Muscle layer of colon (tissue), 2 donors: ENCODE measurements at regions not wholly inside any gene's neighbourhood (a gene's known extent, or its start where the extent isn't known, plus 50 kb on each side); places are given as distances from the start of the nearest gene placed in this dataset.

ENCODE experiments used
- H3K27ac ChIP-seq: one replicate; pipeline ENCODE4 v1.7.0; 2013; ENCODE audit warnings: low read depth, mild to moderate bottlenecking, low read length, moderate library complexity
- H3K27me3 ChIP-seq, 2 donors: one replicate each; pipeline ENCODE4 v1.7.0; 2013; ENCODE audit warnings: low read length in 2 of 2, mild to moderate bottlenecking in 2 of 2; ENCODE audit not compliant: insufficient read depth in 2 of 2, control insufficient read depth in 1 of 2
- H3K36me3 ChIP-seq: one replicate; pipeline ENCODE4 v1.7.0; 2013; ENCODE audit warnings: mild to moderate bottlenecking, low read length; ENCODE audit not compliant: insufficient read depth
- H3K4me1 ChIP-seq: one replicate; pipeline ENCODE4 v1.7.0; 2013; ENCODE audit warnings: mild to moderate bottlenecking, low read length; ENCODE audit not compliant: insufficient read depth
- H3K4me3 ChIP-seq, 2 donors: one replicate each; pipeline ENCODE4 v1.7.0; 2013; ENCODE audit warnings: low read length in 2 of 2, low read depth in 1 of 2, mild to moderate bottlenecking in 1 of 2, moderate library complexity in 1 of 2
- H3K9ac ChIP-seq: one replicate; pipeline ENCODE4 v1.7.0; 2013; ENCODE audit warnings: low read length
- H3K9me3 ChIP-seq: one replicate; pipeline ENCODE4 v1.7.0; 2013; ENCODE audit warnings: mild to moderate bottlenecking, low read length
- donor health status: abdominal sarcoma.
- donor health status: Adenocarcinoma of cecum.

DNA sequence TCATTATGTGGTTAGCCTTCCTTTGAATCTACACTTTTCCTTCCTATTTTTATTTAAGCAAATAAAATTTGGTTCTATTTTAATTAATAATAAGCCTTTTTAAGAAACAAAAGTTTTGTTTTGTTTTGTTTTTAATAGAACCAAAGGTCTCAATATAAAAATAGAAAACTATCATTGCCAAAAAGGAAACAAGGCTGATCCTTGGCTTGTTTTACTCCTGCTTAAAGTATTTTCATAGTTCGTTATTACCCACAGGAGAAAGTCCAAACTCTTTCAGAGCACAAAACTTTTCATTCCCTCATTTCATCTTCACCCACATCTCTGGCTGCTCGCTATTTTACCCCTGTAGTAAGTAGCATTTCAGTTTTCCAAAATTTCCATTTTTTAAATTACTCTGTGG, 374.8 kb downstream of the SEMA3D start:
- Histone ChIP-seq H3K27me3 (no peaks in the 10 kb centered on the region), H3K36me3 (no peaks in the 10 kb centered on the region), H3K4me1 (peaks cover 5% of the 10 kb centered on the region), H3K9ac (no peak overlapping the region), H3K4me3 (no peak overlapping the region), H3K27ac (no peak overlapping the region), H3K9me3 (no peaks in the 10 kb centered on the region)

DNA sequence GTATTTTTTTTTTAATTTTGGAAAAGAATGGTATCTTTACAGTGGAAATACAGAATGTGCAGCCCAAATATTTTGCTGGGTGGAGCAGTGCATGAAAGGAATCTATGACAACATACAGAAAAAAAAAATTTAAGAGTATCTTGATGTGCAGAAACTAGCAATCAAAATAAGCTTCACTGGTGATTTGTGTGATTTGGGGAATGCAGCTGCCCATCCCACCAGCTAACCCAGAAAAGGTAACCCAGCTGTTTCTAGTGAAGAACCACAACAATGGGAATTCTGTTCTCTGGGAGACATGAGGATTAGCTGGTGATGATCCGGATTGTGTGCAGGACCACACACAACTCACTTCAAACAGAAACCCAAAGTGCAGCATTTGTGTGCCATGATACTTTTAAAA, 375.5 kb downstream of the SEMA3D start:
- no peaks in the 10 kb centered on the region for H3K27me3 ChIP-seq
- H3K4me1 ChIP-seq = peaks cover 5% of the 10 kb centered on the region
- H3K9ac ChIP-seq = no peak overlapping the region
- no peaks in the 10 kb centered on the region for H3K36me3 ChIP-seq
- no peak overlapping the region for H3K27ac ChIP-seq
- no peaks in the 10 kb centered on the region for H3K9me3 ChIP-seq
- H3K4me3 ChIP-seq = no peak overlapping the region

DNA sequence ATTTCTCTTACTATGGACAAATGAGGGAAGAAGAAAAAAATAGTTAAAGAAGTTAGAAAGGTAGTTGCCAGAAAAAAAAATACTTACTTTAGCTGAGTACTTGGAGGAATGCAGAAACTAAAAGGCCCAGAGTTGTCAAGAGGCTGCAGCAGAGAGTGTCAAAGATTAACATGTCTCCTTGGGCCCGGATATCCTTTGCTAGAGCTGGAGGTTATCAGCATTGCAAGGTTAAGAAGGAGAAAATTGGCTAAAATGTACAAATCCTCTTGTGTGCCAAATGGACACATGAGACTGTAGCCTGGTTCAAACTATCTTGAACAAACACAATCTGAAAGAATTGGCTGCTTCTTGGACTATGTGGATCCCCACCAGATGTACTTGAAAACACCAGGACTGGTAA, 377.0 kb downstream of the SEMA3D start:
- H3K27ac ChIP-seq = no peak overlapping the region
- no peaks in the 10 kb centered on the region for H3K27me3 ChIP-seq
- no peaks in the 10 kb centered on the region for H3K36me3 ChIP-seq
- no peak overlapping the region for H3K4me3 ChIP-seq
- H3K9ac ChIP-seq = no peak overlapping the region
- no peaks in the 10 kb centered on the region for H3K9me3 ChIP-seq
- H3K4me1 ChIP-seq = peaks cover 5% of the 10 kb centered on the region

DNA sequence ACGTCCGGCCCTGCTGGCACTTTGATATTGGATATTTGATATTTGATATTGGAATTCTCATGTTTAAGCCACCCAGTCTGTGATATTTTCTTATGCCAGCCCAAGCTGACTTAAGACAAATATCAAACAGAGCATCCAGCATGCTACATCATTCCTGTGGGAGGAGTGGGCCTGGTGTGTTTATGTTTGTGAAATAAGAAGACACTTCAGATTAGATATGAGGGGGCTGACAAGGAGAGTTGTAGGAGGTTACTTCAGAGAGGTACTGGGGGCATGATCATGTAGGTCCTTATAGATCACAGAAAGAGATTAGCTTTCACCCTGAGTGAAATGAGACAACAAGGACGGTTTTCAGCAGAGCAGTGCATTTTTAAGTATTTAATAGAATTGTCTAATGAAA, 382.9 kb downstream of the SEMA3D start:
- no peak overlapping the region for H3K9ac ChIP-seq
- H3K4me1 ChIP-seq = no peaks in the 10 kb centered on the region

DNA sequence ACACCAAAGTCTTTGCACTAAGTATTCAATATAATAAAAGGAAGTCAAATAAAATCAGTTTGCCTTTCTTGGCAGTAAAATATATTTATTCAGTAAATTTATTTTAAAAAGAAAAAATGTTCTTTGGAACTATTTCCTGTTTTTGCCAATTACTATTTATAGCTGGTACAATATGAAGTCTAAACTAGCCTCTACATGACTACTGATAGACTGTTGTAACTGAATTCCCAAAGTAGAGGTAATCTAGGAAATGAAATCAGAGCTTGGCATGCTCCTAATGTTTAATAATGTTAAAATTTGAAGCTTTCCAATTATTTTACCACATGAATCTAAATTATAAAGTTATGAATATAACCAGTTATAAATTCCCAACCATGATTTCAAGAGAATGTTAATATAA, 385.5 kb downstream of the SEMA3D start:
- Histone ChIP-seq H3K27ac (no peak overlapping the region), H3K4me3 (no peak overlapping the region), H3K9me3 (no peaks in the 10 kb centered on the region), H3K27me3 (no peaks in the 10 kb centered on the region), H3K4me1 (no peaks in the 10 kb centered on the region), H3K36me3 (no peaks in the 10 kb centered on the region), H3K9ac (no peak overlapping the region)

More for the DNA sequence above, 382.9 kb downstream of the SEMA3D start:
- Histone ChIP-seq H3K9me3 (no peaks in the 10 kb centered on the region), H3K4me3 (no peak overlapping the region), H3K27ac (no peak overlapping the region), H3K36me3 (no peaks in the 10 kb centered on the region), H3K27me3 (no peaks in the 10 kb centered on the region)

DNA sequence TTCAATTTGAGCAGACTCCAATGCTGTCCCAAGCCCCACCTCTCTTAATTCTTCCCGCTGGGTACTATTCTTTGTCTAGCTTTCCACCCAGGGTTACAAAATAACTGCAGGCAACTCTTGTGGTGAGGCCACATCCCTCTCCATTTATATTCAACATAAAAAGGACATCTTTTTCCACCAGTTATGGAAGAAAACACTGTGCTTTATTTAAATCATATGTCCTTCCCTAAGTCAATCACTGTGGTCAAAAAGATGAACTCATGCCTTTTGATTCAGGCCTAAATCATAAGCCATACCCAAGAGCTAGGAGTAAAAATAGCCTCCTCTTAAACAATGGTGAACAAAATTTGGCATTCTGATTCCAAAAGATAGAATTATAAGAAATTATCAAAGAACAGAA, 386.0 kb downstream of the SEMA3D start:
- Histone ChIP-seq H3K27ac (no peak overlapping the region), H3K36me3 (no peaks in the 10 kb centered on the region), H3K9ac (no peak overlapping the region), H3K4me1 (no peaks in the 10 kb centered on the region), H3K9me3 (no peaks in the 10 kb centered on the region), H3K27me3 (no peaks in the 10 kb centered on the region), H3K4me3 (no peak overlapping the region)

DNA sequence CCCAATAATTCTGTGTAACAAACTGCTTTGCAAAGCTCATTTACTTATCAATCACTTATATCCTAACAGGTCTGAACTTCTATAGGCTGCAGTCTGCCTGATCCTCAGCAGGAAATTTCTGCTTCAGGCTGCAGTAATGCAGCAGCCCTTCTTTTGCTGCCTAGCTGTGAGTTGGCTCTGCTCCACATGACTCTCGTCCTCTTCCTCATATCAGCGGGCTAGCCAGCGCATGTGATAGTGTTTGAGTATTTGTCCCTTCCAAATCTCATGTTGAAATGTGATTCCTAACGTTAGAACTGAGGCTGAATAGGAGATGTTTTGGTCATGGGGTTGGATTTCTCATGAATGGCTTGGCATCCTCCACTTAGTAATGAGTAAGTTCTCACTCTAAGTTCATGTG, 387.8 kb downstream of the SEMA3D start:
- Histone ChIP-seq H3K9ac (no peak overlapping the region), H3K4me1 (no peaks in the 10 kb centered on the region), H3K27ac (no peak overlapping the region)

DNA sequence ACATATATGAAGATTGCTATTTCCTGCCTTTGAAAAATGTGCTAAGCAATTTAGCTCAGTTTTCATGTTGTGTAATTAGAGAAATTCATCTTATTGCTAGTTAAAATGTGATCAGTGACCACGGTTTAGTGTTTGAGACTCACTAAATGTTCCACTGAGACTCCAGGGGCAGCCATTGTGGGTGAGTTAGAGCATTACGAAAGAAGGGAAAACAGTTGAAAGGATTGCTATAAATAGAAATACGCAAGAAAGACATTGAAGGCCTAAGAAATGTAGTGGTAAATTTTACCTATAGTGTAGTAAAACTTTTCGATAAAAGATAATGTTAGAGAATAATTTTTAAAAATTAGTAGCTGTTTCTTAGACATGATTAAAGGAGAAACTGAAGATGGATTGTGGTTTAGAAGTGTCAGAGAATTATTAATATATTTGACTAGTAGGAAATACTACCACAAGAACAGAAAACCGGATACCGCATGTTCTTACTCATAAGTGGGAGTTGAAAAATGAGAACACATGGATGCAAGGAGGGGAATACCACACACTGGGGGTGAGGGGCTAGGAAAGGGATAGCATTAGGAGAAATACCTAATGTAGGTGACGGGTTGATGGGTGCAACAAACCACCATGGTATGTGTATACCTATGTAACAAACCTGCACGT, 394.5 kb downstream of the SEMA3D start:
- no peaks in the 10 kb centered on the region for H3K9me3 ChIP-seq
- no peaks in the 10 kb centered on the region for H3K36me3 ChIP-seq
- H3K4me1 ChIP-seq = peaks cover 6% of the 10 kb centered on the region

More for the DNA sequence above, 387.8 kb downstream of the SEMA3D start:
- Histone ChIP-seq H3K27me3 (no peaks in the 10 kb centered on the region), H3K9me3 (no peaks in the 10 kb centered on the region), H3K4me3 (no peak overlapping the region), H3K36me3 (no peaks in the 10 kb centered on the region)

DNA sequence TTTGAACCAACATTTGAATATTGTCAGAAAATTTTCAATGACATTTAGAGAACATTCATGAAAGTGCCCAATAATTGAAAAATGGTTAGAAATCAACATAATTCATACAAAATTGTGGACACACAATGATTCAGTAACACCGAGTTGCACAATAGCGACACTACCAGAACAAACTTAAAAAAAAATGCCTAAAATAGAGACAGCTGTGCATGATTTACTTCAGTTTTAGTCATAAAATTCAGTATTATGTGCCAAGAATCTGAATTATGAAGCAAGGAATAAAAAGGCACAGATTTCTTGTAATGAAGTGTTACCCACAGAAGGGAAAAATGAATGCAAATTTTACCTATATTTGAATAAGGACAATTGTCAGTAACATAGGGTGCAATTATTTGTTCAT, 396.0 kb downstream of the SEMA3D start:
- Histone ChIP-seq H3K4me1 (peaks cover 6% of the 10 kb centered on the region), H3K27ac (no peak overlapping the region), H3K27me3 (no peaks in the 10 kb centered on the region), H3K9me3 (no peaks in the 10 kb centered on the region), H3K9ac (no peak overlapping the region), H3K4me3 (no peak overlapping the region), H3K36me3 (no peaks in the 10 kb centered on the region)

More for the DNA sequence above, 394.5 kb downstream of the SEMA3D start:
- H3K27ac ChIP-seq = no peak overlapping the region
- no peak overlapping the region for H3K4me3 ChIP-seq
- H3K27me3 ChIP-seq = no peaks in the 10 kb centered on the region
- no peak overlapping the region for H3K9ac ChIP-seq

DNA sequence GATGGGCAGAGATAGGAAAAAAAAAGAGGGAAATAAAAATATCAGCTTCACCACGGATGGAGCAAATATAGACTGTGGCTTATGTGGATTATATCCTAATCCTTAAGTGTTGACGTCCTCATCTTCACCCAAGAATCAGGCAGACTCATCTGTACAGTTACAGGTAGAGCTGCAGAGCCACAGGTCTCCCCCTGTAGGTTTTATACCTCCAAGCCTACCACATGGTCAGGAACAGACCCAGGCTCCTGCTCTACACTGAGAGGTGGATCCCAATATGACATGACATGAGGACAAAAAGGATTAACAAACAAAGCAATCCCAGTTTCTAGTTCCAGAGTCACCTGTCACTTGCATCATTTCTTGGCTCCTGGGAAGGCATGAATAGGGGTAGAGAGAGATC, 400.8 kb downstream of the SEMA3D start:
- Histone ChIP-seq H3K9me3 (no peaks in the 10 kb centered on the region), H3K4me1 (peaks cover 10% of the 10 kb centered on the region), H3K27ac (no peak overlapping the region), H3K27me3 (no peaks in the 10 kb centered on the region), H3K4me3 (no peak overlapping the region), H3K9ac (no peak overlapping the region), H3K36me3 (no peaks in the 10 kb centered on the region)

DNA sequence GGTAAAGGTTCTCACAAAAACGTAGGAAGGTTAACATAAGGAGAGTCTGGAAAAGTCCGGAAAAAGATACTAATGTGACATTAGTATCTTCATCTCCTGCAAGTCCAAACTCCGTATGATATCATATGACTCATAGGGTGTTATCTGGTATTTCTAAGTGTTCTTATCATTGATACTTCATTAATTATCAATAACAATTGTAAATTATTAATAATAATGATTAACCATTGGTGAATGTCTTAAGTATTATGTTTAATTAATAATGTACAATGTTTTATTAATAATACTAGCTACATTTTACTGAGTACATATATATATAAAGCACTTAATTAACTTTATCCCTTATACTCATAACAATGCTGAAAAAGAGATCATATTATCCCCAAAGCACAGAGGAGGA, 402.4 kb downstream of the SEMA3D start:
- no peak overlapping the region for H3K27ac ChIP-seq
- H3K9me3 ChIP-seq = no peaks in the 10 kb centered on the region
- H3K9ac ChIP-seq = no peak overlapping the region
- peaks cover 5% of the 10 kb centered on the region for H3K4me1 ChIP-seq
- no peak overlapping the region for H3K4me3 ChIP-seq
- no peaks in the 10 kb centered on the region for H3K27me3 ChIP-seq
- no peaks in the 10 kb centered on the region for H3K36me3 ChIP-seq

DNA sequence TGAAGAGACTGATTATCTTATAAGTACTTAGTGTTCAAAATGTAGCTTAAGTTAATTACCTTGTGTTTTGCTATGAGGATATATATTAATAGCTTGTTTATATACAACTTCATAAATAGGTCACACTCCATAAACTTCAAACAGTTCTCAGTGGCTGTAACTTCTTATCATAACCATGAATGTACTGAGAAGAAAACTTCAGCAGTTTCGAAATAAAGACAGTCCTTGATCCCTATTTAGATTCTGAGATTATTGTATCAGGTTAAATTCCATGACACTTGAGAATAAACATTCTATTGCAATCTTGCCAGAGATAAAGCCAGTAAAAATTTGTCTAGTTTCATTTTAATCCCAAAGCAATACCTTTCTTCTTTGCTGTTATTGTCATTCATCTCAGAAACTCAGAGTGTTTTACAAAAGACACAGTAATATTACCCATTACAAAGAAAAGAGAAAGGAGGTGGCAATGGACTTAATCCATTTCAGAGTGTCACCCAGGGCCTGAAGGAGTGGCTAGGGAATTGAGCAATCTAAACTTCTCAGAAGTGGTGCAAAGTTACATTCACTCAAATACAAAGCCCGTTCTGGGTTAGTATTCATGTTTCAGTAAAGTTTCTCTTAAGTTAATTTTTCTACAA, 403.6 kb downstream of the SEMA3D start:
- Histone ChIP-seq H3K27me3 (no peaks in the 10 kb centered on the region), H3K4me1 (peaks cover 5% of the 10 kb centered on the region), H3K9me3 (no peaks in the 10 kb centered on the region), H3K9ac (no peak overlapping the region), H3K27ac (no peak overlapping the region), H3K36me3 (no peaks in the 10 kb centered on the region), H3K4me3 (no peak overlapping the region)
